HUES6 (cell line): ENCODE measurements at regions not wholly inside any gene's neighbourhood (a gene's known extent, or its start where the extent isn't known, plus 50 kb on each side); places are given as distances from the start of the nearest gene placed in this dataset.

Experiments
- H3K27ac ChIP-seq: 2 replicates; pipeline ENCODE4 v1.7.0; 2013; ENCODE audit warnings: low read depth, mild to moderate bottlenecking, low read length, inconsistent platforms
- H3K27me3 ChIP-seq: 2 replicates; pipeline ENCODE4 v1.6.1; 2013; ENCODE audit warnings: low read length; ENCODE audit not compliant: control insufficient read depth, insufficient read depth
- H3K36me3 ChIP-seq: 2 replicates; pipeline ENCODE4 v1.6.1; 2013; ENCODE audit warnings: low read length; ENCODE audit not compliant: control insufficient read depth, insufficient read depth
- H3K4me1 ChIP-seq: 2 replicates; pipeline ENCODE4 v1.6.1; 2013; ENCODE audit warnings: low read length; ENCODE audit not compliant: control insufficient read depth, insufficient read depth
- H3K4me3 ChIP-seq: 2 replicates; pipeline ENCODE4 v1.5.1; 2013; ENCODE audit warnings: low read depth, low read length
- H3K9ac ChIP-seq: one replicate; pipeline ENCODE4 v1.6.1; 2013; ENCODE audit warnings: mild to moderate bottlenecking, low read length
- H3K9me3 ChIP-seq: 2 replicates; pipeline ENCODE4 v1.6.1; 2013; ENCODE audit warnings: low read depth, low read length; ENCODE audit not compliant: control insufficient read depth, insufficient read depth

DNA sequence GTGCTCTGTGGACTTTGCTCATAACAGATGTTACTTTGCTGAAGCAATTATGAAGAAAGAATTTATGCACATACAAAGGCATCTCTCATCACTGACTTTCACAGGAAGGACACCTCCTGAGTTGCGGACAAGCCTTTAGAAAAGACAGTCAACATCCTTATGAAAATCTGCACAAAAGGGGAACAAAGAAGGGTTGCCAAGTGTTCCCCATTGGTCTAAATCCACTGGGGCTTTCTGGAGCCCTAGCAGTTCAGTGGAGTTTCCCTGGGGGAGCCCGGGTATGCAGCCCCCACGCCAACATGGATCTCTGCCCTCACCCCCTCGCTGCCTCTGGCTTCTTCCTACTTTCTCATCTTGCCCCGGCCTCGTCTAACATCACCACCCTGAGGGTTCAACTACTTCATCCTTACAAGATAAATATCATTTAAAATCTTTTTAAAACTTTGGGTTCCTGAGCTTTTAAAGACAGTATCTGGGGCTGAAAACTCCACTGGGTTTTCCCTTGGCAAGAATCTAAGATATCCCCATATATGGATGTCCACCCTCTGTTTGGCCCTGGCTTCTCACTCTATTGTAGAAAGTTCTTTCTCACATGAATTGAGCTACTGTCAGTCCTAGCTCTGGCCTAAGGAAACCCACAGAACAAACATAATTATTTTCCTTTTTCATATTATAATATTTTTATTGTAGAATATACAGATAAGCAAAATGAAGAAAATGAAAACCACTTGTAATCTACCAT lies 207.9 kb upstream of the RGMA start:
- Histone ChIP-seq H3K4me3 (no peak overlapping the region), H3K9ac (no peak overlapping the region), H3K9me3 (no peaks in the 10 kb centered on the region), H3K36me3 (no peaks in the 10 kb centered on the region), H3K4me1 (peaks cover 4% of the 10 kb centered on the region; the same call in 1 of the 2 replicates), H3K27ac (no peak overlapping the region), H3K27me3 (0 out of 2 replicates have a peak, but pooled peaks cover 3% of the 10 kb centered on the region)

DNA sequence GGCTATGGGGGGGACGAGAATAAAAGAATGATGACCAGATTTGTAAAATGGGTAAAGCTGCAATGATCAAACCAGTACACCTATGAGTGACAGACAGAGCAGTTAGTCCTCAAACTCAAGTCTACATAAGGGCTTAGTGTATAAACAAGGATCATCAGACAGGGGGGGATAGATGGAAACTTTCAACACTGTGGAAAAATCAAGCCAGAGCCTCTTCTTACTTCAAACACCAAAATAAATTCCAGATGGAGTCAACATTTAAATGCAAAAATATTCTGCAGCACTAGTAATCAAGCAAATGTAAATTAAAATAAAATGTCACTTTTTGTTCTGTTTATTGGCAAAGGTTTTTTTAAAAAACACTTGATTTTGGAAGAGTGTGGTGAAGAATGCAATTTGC lies 205.9 kb upstream of the RGMA start:
- Histone ChIP-seq H3K27me3 (no peaks in the 10 kb centered on the region), H3K4me3 (no peak overlapping the region), H3K9ac (no peak overlapping the region), H3K36me3 (no peaks in the 10 kb centered on the region), H3K4me1 (peaks cover 4% of the 10 kb centered on the region; the same call in 1 of the 2 replicates), H3K9me3 (no peaks in the 10 kb centered on the region), H3K27ac (no peak overlapping the region)

DNA sequence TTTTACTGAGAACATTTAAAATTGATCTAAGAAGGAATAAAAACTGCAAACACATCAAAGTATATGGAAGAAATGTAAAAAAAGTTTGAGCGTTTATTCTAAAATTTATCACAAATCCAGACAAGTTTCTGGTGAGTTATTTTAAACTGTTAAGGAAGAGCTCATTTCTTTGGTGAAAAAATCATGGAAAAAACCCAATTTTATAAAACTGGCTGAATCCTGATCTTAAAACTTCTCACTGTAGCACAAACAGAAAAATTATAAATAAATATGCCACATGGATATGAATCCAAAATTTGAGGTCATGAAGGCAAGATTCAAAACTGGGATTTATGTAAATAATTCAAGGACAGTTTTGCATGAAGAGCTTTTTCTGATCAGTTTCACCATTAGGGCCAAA lies 205.1 kb upstream of the RGMA start:
- no peaks in the 10 kb centered on the region for H3K36me3 ChIP-seq
- H3K27me3 ChIP-seq: no peaks in the 10 kb centered on the region
- no peak overlapping the region for H3K4me3 ChIP-seq
- peaks cover 4% of the 10 kb centered on the region; the same call in 1 of the 2 replicates for H3K4me1 ChIP-seq
- no peaks in the 10 kb centered on the region for H3K9me3 ChIP-seq
- H3K9ac ChIP-seq: no peak overlapping the region
- no peak overlapping the region for H3K27ac ChIP-seq

DNA sequence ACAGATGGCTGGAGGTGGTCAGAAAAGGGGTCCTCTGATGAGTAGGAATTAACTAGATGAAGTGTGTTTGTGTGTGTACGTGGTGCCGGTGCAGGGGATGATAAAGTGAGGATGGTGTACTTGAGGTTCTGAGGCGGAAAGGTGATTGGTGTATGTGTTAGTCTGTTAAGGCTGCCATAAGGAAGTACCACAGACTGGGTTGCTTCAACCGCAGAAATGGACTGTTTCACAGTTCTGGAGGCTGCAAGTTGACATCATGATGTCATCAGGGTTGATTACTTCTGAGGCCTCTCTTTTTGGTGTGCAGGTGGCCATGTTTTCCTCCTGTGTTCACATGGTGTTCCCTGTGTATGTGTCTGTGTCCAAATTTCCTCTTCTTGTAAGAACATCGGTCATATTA lies 202.4 kb upstream of the RGMA start:
- 0 out of 2 replicates have a peak, but pooled peaks cover 3% of the 10 kb centered on the region for H3K4me1 ChIP-seq
- H3K36me3 ChIP-seq: no peaks in the 10 kb centered on the region
- no peaks in the 10 kb centered on the region for H3K9me3 ChIP-seq
- no peak overlapping the region for H3K4me3 ChIP-seq
- no peaks in the 10 kb centered on the region for H3K27me3 ChIP-seq
- no peak overlapping the region for H3K27ac ChIP-seq
- no peak overlapping the region for H3K9ac ChIP-seq

DNA sequence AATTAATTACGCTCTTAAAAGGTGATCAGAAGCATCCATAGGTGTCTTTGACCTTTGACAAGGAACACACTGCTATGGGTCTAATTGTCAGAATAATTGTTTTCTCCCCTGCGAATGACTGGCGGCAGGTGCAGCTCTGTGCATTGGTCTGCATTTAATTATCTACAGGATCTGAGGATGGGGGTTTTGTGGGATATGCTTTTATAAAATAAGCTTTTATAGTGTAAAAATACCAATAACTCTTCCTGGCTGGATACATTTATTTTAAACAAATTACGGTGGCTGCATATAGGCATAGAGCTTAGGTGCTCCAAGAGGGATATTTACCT lies 201.6 kb upstream of the RGMA start:
- Histone ChIP-seq H3K36me3 (no peaks in the 10 kb centered on the region), H3K27me3 (no peaks in the 10 kb centered on the region), H3K4me3 (no peak overlapping the region), H3K4me1 (0 out of 2 replicates have a peak, but pooled peaks cover 3% of the 10 kb centered on the region), H3K27ac (no peak overlapping the region), H3K9me3 (no peaks in the 10 kb centered on the region), H3K9ac (no peak overlapping the region)

DNA sequence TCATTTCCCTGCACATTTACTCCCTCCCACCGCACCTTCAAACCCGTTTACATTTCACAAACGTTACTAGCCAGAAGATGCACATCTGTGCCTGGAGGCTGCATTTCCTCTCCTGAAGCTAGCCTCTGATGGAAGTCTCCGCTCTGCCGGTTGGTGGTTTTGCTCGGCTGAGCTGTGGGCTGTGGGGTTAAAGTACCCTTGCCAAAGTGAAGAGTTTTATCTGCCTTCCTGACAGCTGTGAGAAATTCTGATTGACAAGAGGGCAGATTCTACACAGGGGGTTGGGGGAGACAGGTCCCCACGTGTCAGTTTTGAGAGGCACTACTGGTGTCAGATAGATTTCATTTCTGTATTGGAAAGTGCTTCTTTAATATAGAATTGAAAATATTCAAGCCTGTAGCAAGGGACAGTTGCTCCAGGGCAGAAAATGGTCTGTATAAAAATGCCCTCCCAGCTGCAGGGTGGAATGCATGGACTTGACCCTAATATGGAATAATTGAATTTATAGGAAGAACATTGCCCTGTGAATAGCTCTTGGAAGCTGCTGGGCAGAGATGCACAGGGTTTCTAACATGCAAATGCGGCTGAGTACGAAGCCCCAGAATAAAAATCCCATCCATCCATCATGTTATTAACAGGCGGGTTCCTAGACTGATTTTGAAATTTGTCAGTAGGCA lies 201.1 kb upstream of the RGMA start:
- H3K9ac ChIP-seq: no peak overlapping the region
- H3K4me1 ChIP-seq: 0 out of 2 replicates have a peak, but pooled peaks cover 3% of the 10 kb centered on the region
- H3K27me3 ChIP-seq: no peaks in the 10 kb centered on the region
- no peaks in the 10 kb centered on the region for H3K9me3 ChIP-seq
- no peak overlapping the region for H3K4me3 ChIP-seq
- no peaks in the 10 kb centered on the region for H3K36me3 ChIP-seq
- no peak overlapping the region for H3K27ac ChIP-seq

DNA sequence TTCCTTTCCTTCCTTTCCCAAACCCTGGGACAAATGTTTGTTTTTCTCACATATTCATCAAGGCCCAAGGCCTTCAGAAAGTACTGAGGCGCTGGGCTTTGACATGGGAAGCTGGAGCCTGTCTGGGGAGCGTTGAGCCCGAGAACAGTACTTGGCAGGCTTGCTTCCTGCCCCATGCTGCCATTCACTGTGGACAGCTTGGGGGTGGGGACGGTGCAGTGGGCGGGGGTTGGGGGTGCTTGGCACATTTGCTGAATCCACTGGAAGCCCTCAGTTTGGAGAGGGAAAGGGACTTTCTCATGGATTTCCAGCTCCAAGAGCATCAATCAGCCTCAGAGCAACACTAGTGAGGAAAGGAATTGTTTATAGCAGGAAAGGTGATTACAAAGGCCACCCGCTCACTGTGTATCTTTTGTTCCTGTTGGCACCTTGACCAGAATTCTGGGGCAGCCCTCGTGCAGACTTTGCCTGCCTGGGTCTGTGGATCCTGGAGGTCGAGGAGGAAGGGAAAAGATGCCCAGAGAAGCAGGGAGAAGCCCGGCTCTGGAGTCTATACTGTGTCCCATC lies 199.8 kb upstream of the RGMA start:
- H3K4me3 ChIP-seq: no peak overlapping the region
- no peak overlapping the region for H3K9ac ChIP-seq
- 0 out of 2 replicates have a peak, but pooled peaks cover 3% of the 10 kb centered on the region for H3K4me1 ChIP-seq
- H3K9me3 ChIP-seq: no peaks in the 10 kb centered on the region
- H3K27me3 ChIP-seq: no peaks in the 10 kb centered on the region
- H3K36me3 ChIP-seq: no peaks in the 10 kb centered on the region
- H3K27ac ChIP-seq: no peak overlapping the region

DNA sequence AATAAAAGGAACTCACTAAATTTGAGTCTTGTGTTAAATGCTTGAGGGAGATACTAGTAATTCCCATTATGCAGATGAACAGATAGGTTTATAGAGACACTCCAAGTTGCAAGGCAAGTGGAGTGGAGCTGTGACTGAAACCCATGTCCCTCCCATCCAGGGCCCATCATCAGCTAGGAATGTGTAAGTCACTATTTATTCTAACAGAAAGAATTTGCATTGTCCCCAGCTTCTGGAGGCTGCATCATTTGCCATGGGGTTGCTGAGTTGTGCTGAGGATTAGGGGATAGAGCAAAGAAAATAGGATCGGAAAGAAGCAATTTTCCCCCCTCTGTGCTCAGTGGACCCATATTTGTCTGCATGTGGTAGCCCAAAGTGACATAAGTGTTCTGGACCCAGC lies 197.4 kb upstream of the RGMA start:
- H3K27me3 ChIP-seq: no peaks in the 10 kb centered on the region
- H3K9me3 ChIP-seq: no peaks in the 10 kb centered on the region
- H3K9ac ChIP-seq: no peak overlapping the region
- H3K4me1 ChIP-seq: peaks cover 3% of the 10 kb centered on the region; the same call in 1 of the 2 replicates
- no peak overlapping the region for H3K4me3 ChIP-seq
- no peaks in the 10 kb centered on the region for H3K36me3 ChIP-seq
- H3K27ac ChIP-seq: no peak overlapping the region

DNA sequence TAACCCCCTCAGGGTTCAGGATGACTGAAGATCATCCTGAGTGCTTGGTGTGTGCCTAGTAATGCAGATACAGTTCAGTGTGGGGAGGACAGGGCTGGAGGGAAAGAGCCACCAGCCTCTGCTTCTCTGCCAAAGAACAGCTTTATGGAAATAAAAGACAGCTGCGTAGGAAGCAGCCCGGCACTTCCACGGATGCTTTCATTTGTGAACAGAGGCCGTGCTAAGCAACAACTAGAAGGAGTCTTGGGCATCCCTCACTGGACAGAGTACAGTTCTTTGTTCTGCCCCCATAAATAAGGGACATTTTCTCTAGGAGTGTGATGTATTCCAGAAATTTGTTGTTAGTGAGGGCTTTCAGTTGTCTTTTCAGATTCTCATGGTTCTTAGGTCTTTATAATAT lies 194.8 kb upstream of the RGMA start:
- no peaks in the 10 kb centered on the region for H3K9me3 ChIP-seq
- H3K36me3 ChIP-seq: no peaks in the 10 kb centered on the region
- no peaks in the 10 kb centered on the region for H3K27me3 ChIP-seq
- no peak overlapping the region for H3K9ac ChIP-seq
- H3K27ac ChIP-seq: no peak overlapping the region
- H3K4me1 ChIP-seq: peaks cover 20% of the 10 kb centered on the region
- no peak overlapping the region for H3K4me3 ChIP-seq

DNA sequence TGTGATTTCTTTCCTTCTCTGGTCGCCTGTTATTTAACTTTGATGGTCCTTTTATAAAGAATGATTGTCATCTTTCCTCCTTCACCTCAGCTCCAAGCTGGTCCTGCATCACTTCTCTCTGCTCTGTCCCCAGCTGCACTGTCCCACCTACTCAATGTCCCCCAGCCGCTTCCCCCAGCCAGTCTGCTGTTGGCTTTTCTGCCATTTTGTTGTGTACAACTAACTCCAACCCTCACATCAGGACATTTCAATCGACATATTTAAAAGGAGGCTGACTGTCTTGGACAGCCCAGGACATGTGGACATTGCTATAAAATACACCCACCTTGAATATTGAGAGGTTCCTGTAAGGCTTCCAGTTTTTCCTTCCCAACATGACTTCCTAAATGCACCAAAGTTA lies 193.8 kb upstream of the RGMA start:
- H3K4me1 ChIP-seq: peaks cover 25% of the 10 kb centered on the region
- no peaks in the 10 kb centered on the region for H3K27me3 ChIP-seq
- no peaks in the 10 kb centered on the region for H3K9me3 ChIP-seq
- H3K27ac ChIP-seq: no peak overlapping the region
- H3K4me3 ChIP-seq: no peak overlapping the region
- no peak overlapping the region for H3K9ac ChIP-seq
- no peaks in the 10 kb centered on the region for H3K36me3 ChIP-seq

DNA sequence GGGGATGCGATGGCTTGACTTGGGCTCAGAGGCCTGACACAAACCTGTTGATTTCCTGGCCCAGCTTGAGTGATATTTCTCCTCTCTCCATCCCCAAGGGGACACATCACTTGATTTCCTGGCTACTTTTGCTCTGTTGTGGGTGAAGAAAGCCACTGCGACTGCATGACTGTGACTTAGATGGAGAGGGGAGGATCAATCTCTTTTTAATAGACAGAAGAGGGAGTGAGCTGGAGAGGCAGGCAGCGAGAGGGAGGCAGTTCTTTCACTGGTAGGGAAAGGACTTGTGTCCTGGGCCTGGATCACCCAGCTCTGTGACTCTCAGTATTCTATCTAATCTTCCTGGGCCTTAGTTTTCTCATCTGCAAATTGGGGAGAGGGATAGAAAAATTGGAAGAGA lies 189.8 kb upstream of the RGMA start:
- H3K36me3 ChIP-seq: no peaks in the 10 kb centered on the region
- H3K9ac ChIP-seq: no peak overlapping the region
- no peak overlapping the region for H3K27ac ChIP-seq
- H3K4me1 ChIP-seq: peaks cover 31% of the 10 kb centered on the region
- H3K27me3 ChIP-seq: no peaks in the 10 kb centered on the region
- no peaks in the 10 kb centered on the region for H3K9me3 ChIP-seq
- no peak overlapping the region for H3K4me3 ChIP-seq
